ENCODE measurements at regions not wholly inside any gene's neighbourhood (a gene's known extent, or its start where the extent isn't known, plus 50 kb on each side); places are given as distances from the start of the nearest gene placed in this dataset.

DNA sequence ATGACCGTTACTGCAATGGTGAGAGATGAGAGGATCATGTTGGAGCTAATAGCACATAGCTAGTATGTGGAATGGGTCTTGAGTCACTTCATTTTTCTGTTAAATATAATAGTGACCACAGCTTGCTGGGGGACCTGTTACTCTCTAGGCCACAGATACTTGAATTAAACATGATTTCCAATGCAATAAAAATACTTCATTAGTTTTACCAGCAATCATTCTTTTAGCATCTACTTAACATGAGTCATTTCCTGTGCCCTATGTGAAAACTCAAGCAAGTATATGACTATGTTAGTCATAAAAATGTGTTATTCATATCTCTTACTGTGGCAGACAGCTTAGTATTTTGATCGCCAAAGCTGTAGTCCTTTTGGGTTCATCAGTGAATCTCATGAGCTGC lies 798.8 kb downstream of the SLC16A7 start:
- H3K9me3 ChIP-seq (ENCODE audit: control insufficient read depth, insufficient read depth, low read length), result peaks cover 4% of the 10 kb centered on the region; the same call in 1 of the 2 replicates
- H3K4me1 ChIP-seq (ENCODE audit: control insufficient read depth, insufficient read depth, low read length), result no peaks in the 10 kb centered on the region
- no peaks in the 10 kb centered on the region for H3K27me3 ChIP-seq (ENCODE audit: control insufficient read depth, insufficient read depth, low read length)
- H3K36me3 ChIP-seq (ENCODE audit: control insufficient read depth, insufficient read depth, low read length), result no peaks in the 10 kb centered on the region
- no peak overlapping the region for H3K4me3 ChIP-seq (ENCODE audit: low read depth, low read length)
- no peak overlapping the region for H3K27ac ChIP-seq (ENCODE audit: low read depth, low read length)
- H3K9ac ChIP-seq (ENCODE audit: low read depth, low read length), result no peak overlapping the region

DNA sequence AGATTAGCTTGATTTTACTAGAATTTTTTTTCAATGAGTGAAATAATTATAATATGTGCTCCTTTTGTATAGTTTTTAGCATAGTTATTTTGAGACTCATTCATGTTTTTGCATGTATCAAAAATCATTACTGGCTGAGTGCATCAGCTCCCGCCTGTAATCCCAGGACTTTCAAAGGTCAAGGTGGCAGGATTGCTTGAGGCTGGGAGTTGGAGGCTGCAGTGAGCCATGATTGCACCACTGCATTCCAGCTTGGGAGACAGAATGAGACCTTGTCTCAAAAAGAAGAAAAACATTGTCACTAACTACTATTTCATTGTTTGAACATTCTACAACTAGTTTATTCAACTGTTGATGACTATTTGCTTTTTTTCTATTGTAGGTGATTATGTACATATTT lies 802.7 kb downstream of the SLC16A7 start:
- no peak overlapping the region for H3K27ac ChIP-seq (ENCODE audit: low read depth, low read length)
- no peak overlapping the region for H3K9ac ChIP-seq (ENCODE audit: low read depth, low read length)
- H3K27me3 ChIP-seq (ENCODE audit: control insufficient read depth, insufficient read depth, low read length), result no peaks in the 10 kb centered on the region
- H3K36me3 ChIP-seq (ENCODE audit: control insufficient read depth, insufficient read depth, low read length), result no peaks in the 10 kb centered on the region
- H3K4me3 ChIP-seq (ENCODE audit: low read depth, low read length), result no peak overlapping the region
- H3K9me3 ChIP-seq (ENCODE audit: control insufficient read depth, insufficient read depth, low read length), result no peaks in the 10 kb centered on the region
- no peaks in the 10 kb centered on the region for H3K4me1 ChIP-seq (ENCODE audit: control insufficient read depth, insufficient read depth, low read length)

DNA sequence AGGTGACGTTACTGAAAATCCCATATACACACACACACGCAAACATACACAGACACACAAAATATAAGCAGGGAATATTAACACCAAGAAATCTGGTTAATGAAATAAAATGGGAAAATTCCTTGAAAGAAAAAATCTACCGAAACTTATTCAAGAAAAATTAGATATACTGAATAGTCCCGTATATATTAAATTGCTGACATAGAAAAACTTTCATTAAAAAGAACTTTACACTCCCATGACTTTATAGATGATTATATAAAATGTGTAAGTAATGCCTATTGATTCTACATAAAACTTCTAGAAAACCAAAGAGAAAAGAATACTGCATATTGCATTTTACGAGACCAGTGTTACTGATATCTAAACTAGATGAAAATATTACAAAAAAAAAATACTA lies 803.2 kb downstream of the SLC16A7 start:
- no peaks in the 10 kb centered on the region for H3K9me3 ChIP-seq (ENCODE audit: control insufficient read depth, insufficient read depth, low read length)
- no peak overlapping the region for H3K9ac ChIP-seq (ENCODE audit: low read depth, low read length)
- no peak overlapping the region for H3K4me3 ChIP-seq (ENCODE audit: low read depth, low read length)
- no peak overlapping the region for H3K27ac ChIP-seq (ENCODE audit: low read depth, low read length)
- no peaks in the 10 kb centered on the region for H3K4me1 ChIP-seq (ENCODE audit: control insufficient read depth, insufficient read depth, low read length)
- H3K27me3 ChIP-seq (ENCODE audit: control insufficient read depth, insufficient read depth, low read length), result no peaks in the 10 kb centered on the region
- H3K36me3 ChIP-seq (ENCODE audit: control insufficient read depth, insufficient read depth, low read length), result no peaks in the 10 kb centered on the region

DNA sequence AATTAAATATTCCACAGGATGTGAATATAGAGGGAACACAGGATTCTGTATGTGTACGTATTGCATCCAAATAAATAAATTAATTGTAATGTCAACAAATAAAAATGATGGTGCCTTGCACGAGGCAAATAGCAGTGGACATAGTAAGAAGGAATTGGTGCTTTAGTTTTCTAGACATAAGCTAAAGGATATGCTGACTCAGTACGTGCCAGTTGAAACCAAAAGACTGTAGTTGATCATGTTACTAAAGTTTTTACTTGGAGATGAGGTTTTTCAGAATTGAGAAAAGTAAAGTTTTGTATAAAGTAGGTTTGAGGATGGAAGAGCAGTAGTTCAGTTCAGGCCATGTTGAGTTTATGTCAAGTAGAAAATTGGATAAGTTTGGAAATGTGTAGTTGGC lies 807.2 kb downstream of the SLC16A7 start:
- Histone ChIP-seq H3K27ac (ENCODE audit: low read depth, low read length) (no peak overlapping the region), H3K36me3 (ENCODE audit: control insufficient read depth, insufficient read depth, low read length) (no peaks in the 10 kb centered on the region), H3K4me3 (ENCODE audit: low read depth, low read length) (no peak overlapping the region), H3K9ac (ENCODE audit: low read depth, low read length) (no peak overlapping the region), H3K27me3 (ENCODE audit: control insufficient read depth, insufficient read depth, low read length) (no peaks in the 10 kb centered on the region), H3K4me1 (ENCODE audit: control insufficient read depth, insufficient read depth, low read length) (no peaks in the 10 kb centered on the region), H3K9me3 (ENCODE audit: control insufficient read depth, insufficient read depth, low read length) (no peaks in the 10 kb centered on the region)

DNA sequence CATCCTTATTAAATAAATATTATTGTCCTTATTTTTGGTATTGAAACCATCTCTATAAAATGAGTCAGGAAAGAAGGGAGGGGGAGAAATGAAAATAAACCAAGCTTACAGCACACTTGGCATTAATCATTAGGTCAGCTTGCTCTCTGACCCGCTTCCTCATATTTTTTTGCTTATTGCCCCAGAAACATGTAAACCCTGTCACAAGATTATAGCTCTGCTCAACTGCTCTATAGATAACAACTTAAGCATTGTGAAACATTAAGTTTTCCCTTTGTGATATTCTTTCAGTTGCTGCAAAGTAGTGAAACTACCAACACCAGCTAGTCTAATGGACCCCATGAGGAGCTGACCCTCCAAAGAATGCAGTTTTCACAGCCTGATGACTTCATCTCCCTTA lies 819.5 kb downstream of the SLC16A7 start:
- Histone ChIP-seq H3K9ac (ENCODE audit: low read depth, low read length) (no peak overlapping the region), H3K9me3 (ENCODE audit: control insufficient read depth, insufficient read depth, low read length) (peaks cover 4% of the 10 kb centered on the region; the same call in 1 of the 2 replicates), H3K27me3 (ENCODE audit: control insufficient read depth, insufficient read depth, low read length) (no peaks in the 10 kb centered on the region), H3K36me3 (ENCODE audit: control insufficient read depth, insufficient read depth, low read length) (no peaks in the 10 kb centered on the region), H3K27ac (ENCODE audit: low read depth, low read length) (no peak overlapping the region), H3K4me1 (ENCODE audit: control insufficient read depth, insufficient read depth, low read length) (no peaks in the 10 kb centered on the region), H3K4me3 (ENCODE audit: low read depth, low read length) (no peak overlapping the region)

- Histone ChIP-seq H3K9ac (ENCODE audit: low read depth, low read length) (no peak overlapping the region), H3K36me3 (ENCODE audit: control insufficient read depth, insufficient read depth, low read length) (no peaks in the 10 kb centered on the region), H3K4me3 (ENCODE audit: low read depth, low read length) (no peak overlapping the region), H3K27ac (ENCODE audit: low read depth, low read length) (no peak overlapping the region), H3K9me3 (ENCODE audit: control insufficient read depth, insufficient read depth, low read length) (peaks cover 8% of the 10 kb centered on the region; the same call in 1 of the 2 replicates), H3K4me1 (ENCODE audit: control insufficient read depth, insufficient read depth, low read length) (no peaks in the 10 kb centered on the region), H3K27me3 (ENCODE audit: control insufficient read depth, insufficient read depth, low read length) (no peaks in the 10 kb centered on the region)
These were observed 824.2 kb downstream of the SLC16A7 start for GRCh38 chr12:60419986-60420385.

DNA sequence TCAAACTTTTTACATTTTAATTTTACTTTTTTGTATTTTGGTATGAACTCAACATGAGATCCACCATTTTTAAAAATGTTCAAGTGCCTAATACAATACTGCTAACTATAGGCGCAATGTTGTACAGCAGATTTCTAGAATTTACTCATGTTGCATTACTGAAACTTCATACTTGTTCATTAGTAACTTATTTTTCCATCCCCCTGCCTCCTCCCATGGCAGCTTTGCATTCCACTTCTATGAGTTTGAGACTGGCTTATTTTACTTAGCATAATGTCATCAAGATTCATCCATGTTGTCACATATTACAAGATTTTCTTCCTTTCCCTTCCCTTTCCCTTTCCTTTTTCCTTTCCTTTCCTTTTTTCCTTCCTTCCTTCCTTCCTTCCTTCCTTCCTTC lies 825.9 kb downstream of the SLC16A7 start:
- Histone ChIP-seq H3K27ac (ENCODE audit: low read depth, low read length) (no peak overlapping the region), H3K4me3 (ENCODE audit: low read depth, low read length) (no peak overlapping the region), H3K9ac (ENCODE audit: low read depth, low read length) (no peak overlapping the region), H3K27me3 (ENCODE audit: control insufficient read depth, insufficient read depth, low read length) (no peaks in the 10 kb centered on the region), H3K36me3 (ENCODE audit: control insufficient read depth, insufficient read depth, low read length) (no peaks in the 10 kb centered on the region), H3K9me3 (ENCODE audit: control insufficient read depth, insufficient read depth, low read length) (0 out of 2 replicates have a peak, but pooled peaks cover 4% of the 10 kb centered on the region), H3K4me1 (ENCODE audit: control insufficient read depth, insufficient read depth, low read length) (no peaks in the 10 kb centered on the region)

GRCh38 chr12:60437297-60437696 lies 841.5 kb downstream of the SLC16A7 start:
- Histone ChIP-seq H3K4me3 (ENCODE audit: low read depth, low read length) (no peak overlapping the region), H3K36me3 (ENCODE audit: control insufficient read depth, insufficient read depth, low read length) (no peaks in the 10 kb centered on the region), H3K9ac (ENCODE audit: low read depth, low read length) (no peak overlapping the region), H3K9me3 (ENCODE audit: control insufficient read depth, insufficient read depth, low read length) (no peaks in the 10 kb centered on the region), H3K4me1 (ENCODE audit: control insufficient read depth, insufficient read depth, low read length) (no peaks in the 10 kb centered on the region), H3K27me3 (ENCODE audit: control insufficient read depth, insufficient read depth, low read length) (no peaks in the 10 kb centered on the region), H3K27ac (ENCODE audit: low read depth, low read length) (no peak overlapping the region)

- H3K9me3 ChIP-seq (ENCODE audit: control insufficient read depth, insufficient read depth, low read length), result no peaks in the 10 kb centered on the region
- H3K4me1 ChIP-seq (ENCODE audit: control insufficient read depth, insufficient read depth, low read length), result no peaks in the 10 kb centered on the region
- no peaks in the 10 kb centered on the region for H3K27me3 ChIP-seq (ENCODE audit: control insufficient read depth, insufficient read depth, low read length)
- no peak overlapping the region for H3K9ac ChIP-seq (ENCODE audit: low read depth, low read length)
- no peaks in the 10 kb centered on the region for H3K36me3 ChIP-seq (ENCODE audit: control insufficient read depth, insufficient read depth, low read length)
- H3K4me3 ChIP-seq (ENCODE audit: low read depth, low read length), result no peak overlapping the region
- no peak overlapping the region for H3K27ac ChIP-seq (ENCODE audit: low read depth, low read length)
These were observed 845.7 kb downstream of the SLC16A7 start for GRCh38 chr12:60441577-60441976.

DNA sequence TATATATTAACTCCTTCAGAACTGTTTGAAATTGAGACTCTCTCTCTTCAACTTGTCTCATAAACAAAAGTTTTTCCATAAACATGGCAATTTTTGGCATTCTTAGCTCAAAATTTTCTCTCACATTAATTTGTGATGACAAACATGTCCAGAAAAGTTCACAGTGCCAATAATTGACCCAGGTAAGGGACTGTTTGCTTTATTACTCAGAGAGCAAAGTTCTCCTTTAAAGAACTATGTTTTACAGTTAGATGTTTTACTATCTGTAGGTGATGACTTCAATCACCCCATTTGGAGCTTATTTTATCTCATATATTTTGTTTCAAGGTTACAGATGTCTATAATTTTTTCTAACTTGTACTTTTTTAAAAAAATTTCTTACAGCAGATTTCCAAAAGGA lies 855.6 kb downstream of the SLC16A7 start:
- no peak overlapping the region for H3K9ac ChIP-seq (ENCODE audit: low read depth, low read length)
- no peaks in the 10 kb centered on the region for H3K27me3 ChIP-seq (ENCODE audit: control insufficient read depth, insufficient read depth, low read length)
- no peaks in the 10 kb centered on the region for H3K36me3 ChIP-seq (ENCODE audit: control insufficient read depth, insufficient read depth, low read length)
- no peak overlapping the region for H3K27ac ChIP-seq (ENCODE audit: low read depth, low read length)
- H3K9me3 ChIP-seq (ENCODE audit: control insufficient read depth, insufficient read depth, low read length), result no peaks in the 10 kb centered on the region
- H3K4me3 ChIP-seq (ENCODE audit: low read depth, low read length), result no peak overlapping the region
- no peaks in the 10 kb centered on the region for H3K4me1 ChIP-seq (ENCODE audit: control insufficient read depth, insufficient read depth, low read length)

- Histone ChIP-seq H3K27me3 (ENCODE audit: control insufficient read depth, insufficient read depth, low read length) (no peaks in the 10 kb centered on the region), H3K9me3 (ENCODE audit: control insufficient read depth, insufficient read depth, low read length) (no peaks in the 10 kb centered on the region), H3K36me3 (ENCODE audit: control insufficient read depth, insufficient read depth, low read length) (no peaks in the 10 kb centered on the region), H3K4me1 (ENCODE audit: control insufficient read depth, insufficient read depth, low read length) (no peaks in the 10 kb centered on the region), H3K27ac (ENCODE audit: low read depth, low read length) (no peak overlapping the region), H3K4me3 (ENCODE audit: low read depth, low read length) (no peak overlapping the region), H3K9ac (ENCODE audit: low read depth, low read length) (no peak overlapping the region)
These were observed 869.2 kb downstream of the SLC16A7 start for GRCh38 chr12:60465060-60465459.

- Histone ChIP-seq H3K9me3 (ENCODE audit: control insufficient read depth, insufficient read depth, low read length) (no peaks in the 10 kb centered on the region), H3K36me3 (ENCODE audit: control insufficient read depth, insufficient read depth, low read length) (no peaks in the 10 kb centered on the region), H3K27ac (ENCODE audit: low read depth, low read length) (no peak overlapping the region), H3K4me1 (ENCODE audit: control insufficient read depth, insufficient read depth, low read length) (no peaks in the 10 kb centered on the region), H3K9ac (ENCODE audit: low read depth, low read length) (no peak overlapping the region), H3K4me3 (ENCODE audit: low read depth, low read length) (no peak overlapping the region), H3K27me3 (ENCODE audit: control insufficient read depth, insufficient read depth, low read length) (no peaks in the 10 kb centered on the region)
These were observed 872.7 kb downstream of the SLC16A7 start for GRCh38 chr12:60468546-60468945.
